ENCODE measurements at regions not wholly inside any gene's neighbourhood (a gene's known extent, or its start where the extent isn't known, plus 50 kb on each side); places are given as distances from the start of the nearest gene placed in this dataset.
A peak's percentile ranks its signal among the peaks of the same experiment; 100 is the strongest.
"Not testable (repeated sequence)": the region's sequence is repeated elsewhere in the genome, so short reads cannot be mapped to it uniquely, and the experiment has no call there.

DNA sequence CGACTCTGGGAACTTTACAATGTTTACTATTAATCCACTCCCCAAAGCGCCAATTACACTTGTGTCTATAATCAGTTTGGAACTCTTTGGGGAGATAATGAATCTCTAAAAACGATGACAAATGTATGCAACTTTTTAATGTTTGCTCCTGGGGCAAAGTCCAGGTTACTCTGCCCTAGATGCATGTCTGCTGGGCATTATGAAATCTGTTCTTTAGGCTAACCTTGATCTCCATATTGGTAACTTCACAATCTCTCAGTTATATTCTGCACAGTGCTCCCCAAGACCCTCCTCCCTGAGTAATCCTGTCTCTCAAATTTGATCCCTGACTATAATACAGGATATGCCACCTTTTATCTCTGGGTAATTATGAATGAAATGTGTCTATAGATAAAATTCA is 152.2 kb upstream of the TRPM3 start:
- no peak for DNase-seq (ENCODE audit: low read depth)

- no peak for DNase-seq (ENCODE audit: low read depth)
These were observed 150.2 kb upstream of the TRPM3 start for GRCh38 chr9:71271602-71272001.

- no peak for DNase-seq (ENCODE audit: low read depth)
These were observed 149.1 kb upstream of the TRPM3 start for GRCh38 chr9:71270554-71270953.

- no peak for DNase-seq (ENCODE audit: low read depth)
These were observed 148.4 kb upstream of the TRPM3 start for GRCh38 chr9:71269859-71270258.

DNA sequence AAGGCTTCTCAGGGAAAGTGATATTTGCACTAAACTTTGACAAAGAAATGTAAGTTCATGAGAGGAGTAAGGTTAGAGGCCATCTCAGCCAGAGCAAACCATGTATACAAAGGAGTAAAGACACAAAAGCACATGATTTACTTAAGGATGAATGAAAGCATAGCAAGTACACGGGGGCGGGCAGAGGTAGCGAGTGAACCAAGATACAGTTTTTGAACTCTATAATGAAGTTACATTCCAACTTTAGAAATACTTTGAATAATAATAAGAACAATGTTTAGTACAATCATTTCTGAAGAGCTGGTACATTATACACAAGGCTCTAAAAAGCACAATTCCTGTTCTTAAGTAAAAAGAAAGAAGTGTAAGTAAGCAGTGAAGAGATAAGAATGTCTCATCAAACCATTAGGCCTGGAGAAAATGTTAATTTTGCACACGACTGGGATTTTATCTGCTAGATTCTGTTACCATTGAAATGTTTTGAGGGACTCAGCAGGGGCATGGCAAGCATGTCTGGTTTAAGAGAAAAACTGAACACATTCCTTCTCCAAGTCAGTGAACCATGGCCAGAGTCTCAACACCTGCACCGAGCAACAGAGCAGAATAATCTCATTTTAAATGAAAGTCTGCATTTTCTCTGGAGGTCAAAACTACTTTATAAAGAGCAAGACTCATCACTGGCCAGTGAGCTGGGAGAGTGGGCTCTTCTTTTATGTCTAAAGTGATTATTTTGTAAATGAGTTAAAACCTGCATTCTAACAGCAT is 147.6 kb upstream of the TRPM3 start:
- DNase-seq (ENCODE audit: low read depth), result no peak

GRCh38 chr9:71263451-71263850 is 142.0 kb upstream of the TRPM3 start:
- no peak for DNase-seq (ENCODE audit: low read depth)

DNA sequence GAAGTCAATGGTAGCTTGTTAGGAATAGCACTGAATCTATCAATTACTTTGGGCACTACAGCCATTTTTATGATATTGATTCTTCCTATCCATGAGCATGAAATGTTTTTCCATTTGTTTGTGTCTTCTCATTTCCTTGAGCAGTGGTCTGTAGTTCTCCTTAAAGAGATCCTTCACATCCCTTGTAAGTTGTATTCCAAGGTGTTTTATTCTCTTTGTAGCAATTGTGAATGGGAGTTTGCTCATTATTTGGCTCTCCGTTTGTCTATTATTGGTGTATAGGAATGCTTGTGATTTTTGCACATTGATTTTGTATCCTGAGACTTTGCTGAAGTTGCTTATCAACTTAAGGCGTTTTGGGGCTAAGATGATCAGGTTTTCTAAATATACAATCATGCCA is 139.0 kb upstream of the TRPM3 start:
- not testable (repeated sequence) for DNase-seq (ENCODE audit: low read depth)

DNA sequence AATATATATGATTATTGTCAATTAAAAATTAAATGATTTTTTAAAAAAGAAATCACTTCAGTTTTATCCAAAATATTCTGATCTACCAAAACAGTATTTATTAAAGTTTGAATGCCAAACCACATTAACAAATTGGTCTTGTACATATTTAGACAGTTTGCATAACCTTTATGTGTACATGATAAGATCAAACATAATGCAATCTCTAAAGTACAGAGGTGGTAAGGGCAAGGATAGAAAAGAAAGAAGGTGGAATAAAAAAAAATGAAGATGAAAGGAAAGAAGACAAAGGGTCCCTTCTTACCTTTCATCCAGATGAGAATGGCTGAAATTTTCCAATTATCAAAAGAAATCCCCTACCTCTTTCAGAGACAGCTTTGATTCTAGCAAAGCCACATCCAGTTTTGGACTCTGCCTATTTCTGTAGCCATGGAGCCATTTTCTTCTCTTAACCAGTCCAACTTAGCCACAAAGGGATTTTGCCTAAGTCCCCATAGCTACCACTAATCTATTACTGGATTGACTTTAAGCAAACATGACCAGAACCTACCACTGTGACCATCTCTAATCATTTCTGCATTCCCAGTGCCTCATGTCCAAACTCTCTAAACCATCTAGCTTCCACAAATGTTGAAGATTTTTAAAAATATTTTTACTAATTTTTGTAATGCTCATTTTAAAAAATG is 133.3 kb upstream of the TRPM3 start:
- DNase-seq (ENCODE audit: low read depth), result no peak

DNA sequence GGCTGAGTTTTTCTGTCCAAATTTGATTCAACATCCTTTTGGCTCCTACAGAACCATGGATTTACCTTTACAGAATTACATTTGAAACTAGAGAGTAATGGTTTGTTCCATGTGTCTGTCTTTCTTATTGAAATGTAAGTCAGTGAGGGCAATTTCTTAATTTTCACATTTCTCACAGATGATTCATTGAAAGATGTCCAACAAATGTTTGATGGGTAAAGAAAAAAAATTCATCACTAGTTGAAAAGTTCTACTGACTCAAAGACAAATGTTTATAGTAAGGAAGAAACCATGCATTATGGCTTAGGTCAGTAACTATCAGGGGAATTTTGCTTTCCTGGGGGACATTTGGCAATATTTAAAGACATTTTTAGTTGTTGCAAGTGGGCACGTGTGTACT is 131.6 kb upstream of the TRPM3 start:
- DNase-seq (ENCODE audit: low read depth), result peak; percentile 57

DNA sequence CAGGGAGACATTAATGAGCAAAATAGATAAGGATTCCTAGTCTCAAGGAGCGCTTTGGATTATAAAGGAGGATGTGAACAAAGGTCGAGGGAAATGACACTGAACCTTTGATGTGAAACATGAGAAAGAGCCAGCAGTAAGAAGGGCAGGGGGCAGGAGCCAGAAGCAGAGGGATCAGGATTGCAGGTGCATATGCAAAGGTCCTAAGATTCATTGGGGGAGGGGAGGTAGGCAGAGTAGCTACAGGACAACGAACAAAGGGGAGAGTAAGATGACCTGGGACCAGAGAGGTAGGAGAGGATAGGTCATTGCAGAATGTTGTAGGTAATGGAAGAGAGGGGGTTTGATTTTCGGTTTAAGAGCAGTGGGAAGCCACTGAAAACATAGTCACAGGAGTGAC is 129.2 kb upstream of the TRPM3 start:
- no peak for DNase-seq (ENCODE audit: low read depth)

DNA sequence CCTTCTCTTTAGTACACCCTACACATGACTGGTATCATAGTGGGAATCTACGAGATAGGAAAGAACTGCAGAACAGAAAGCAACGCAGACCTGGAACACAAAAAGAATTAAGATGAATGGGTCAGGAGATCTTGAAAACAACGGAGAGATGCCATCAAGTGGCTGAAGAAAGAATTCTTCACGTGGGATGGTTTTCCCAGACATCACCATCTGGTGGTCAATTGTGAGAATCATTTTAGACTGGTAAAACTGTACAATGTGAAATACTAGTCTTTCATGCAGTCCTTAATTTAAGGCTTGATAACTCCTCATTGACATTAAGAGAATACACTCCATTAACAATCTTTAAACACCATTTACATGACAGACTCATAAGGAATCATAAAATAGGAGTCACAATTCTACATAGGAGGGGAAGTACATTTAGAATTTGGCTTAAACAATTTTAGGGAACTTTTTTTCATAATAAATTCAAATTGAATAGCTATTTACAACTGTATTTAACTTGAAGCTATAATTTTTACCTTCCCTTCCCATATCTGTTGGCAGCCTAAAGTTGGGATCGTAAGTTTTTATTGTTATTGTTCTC is 128.4 kb upstream of the TRPM3 start:
- DNase-seq (ENCODE audit: low read depth), result peak; percentile 78

DNA sequence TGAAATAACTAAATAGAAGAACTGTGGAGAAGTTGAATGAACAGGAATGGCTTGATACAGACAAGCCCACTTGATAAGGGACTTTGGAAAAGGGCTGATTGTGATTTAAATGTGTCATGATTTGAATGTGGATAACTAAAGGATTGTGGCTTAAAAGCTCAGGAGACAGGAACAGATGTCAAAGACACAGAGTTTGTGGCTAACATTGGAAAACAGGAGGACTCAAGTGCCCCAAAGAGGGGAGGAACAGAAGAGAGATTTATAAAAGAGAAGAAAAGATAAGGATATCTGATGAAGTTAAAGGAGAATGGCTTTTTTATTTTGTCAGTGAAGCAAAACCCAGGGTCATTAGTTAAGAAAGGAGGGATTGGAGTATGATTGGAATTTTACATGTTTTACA is 124.2 kb upstream of the TRPM3 start:
- no peak for DNase-seq (ENCODE audit: low read depth)

GRCh38 chr9:71243951-71244350 is 122.5 kb upstream of the TRPM3 start:
- no peak for DNase-seq (ENCODE audit: low read depth)

GRCh38 chr9:71242081-71242480 is 120.7 kb upstream of the TRPM3 start:
- DNase-seq (ENCODE audit: low read depth), result no peak

DNA sequence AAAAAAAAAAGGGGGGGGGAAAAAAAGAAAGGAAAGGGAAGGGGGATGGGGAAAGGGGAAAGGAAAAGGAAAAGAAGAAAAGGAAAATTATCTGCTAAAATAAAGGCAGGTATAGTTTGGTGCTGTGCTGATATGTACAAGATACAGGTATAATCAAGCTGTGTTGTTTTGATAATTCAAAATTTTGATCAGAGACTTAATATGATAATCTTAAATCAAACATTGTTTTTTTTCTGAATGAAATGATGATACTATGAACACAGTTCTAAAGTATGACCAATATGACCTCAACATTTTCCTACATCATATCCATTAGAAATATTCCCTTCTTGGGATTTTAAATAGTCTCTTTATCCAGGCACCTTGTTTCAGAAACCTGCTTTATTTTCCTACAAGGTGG is 115.6 kb upstream of the TRPM3 start:
- DNase-seq (ENCODE audit: low read depth), result no peak

DNA sequence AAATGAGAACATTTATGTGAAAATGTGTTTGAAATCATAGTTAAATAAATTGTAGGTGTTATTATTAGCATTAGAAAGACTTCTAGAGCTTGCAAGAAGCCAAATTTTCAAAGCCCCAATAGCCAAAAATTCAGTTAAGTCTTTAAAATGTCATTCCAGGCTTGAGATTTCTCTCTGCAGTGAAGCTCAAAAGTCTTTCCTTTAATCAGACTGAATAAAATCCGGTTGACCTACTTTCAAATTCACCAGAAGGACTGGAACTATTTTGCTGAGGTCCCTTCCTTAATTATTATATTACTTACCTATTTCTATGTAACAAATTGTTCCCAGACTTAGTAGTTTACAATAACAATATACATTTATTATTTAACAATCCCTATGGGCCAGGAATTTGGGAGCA is 112.2 kb upstream of the TRPM3 start:
- no peak for DNase-seq (ENCODE audit: low read depth)

DNA sequence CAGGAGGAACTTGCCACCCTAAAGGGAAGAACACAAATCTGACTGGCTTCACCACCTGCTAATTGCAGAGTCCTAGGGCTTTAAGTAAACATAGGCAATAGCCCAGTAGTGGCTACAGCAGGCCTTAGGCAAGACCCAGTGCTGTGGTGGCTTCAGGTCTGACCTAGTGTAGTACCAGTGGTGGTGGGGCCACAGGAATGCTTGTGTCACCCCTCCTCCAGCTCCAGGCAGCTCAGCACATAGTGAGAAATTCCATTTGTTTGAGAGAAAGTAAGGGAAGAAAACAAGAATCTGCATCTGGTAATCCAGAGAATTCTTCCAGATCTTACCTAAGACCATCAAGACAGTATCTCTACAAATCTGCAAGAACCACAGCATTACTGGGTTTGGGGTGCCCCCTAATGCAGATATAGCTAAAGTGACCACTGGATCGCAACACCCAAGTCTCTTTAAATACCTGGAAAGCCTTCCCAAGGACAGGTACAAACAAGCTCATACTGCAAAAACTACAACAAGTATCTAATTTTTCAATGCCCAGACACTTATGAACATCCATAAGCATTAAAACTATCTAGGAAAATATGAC is 102.6 kb upstream of the TRPM3 start:
- DNase-seq (ENCODE audit: low read depth), result peak; percentile 27

- no peak for DNase-seq (ENCODE audit: low read depth)
These were observed 97.4 kb upstream of the TRPM3 start for GRCh38 chr9:71218774-71219173.

- no peak for DNase-seq (ENCODE audit: low read depth)
These were observed 92.2 kb upstream of the TRPM3 start for GRCh38 chr9:71213633-71214032.

- no peak for DNase-seq (ENCODE audit: low read depth)
These were observed 88.9 kb upstream of the TRPM3 start for GRCh38 chr9:71210326-71210725.

DNA sequence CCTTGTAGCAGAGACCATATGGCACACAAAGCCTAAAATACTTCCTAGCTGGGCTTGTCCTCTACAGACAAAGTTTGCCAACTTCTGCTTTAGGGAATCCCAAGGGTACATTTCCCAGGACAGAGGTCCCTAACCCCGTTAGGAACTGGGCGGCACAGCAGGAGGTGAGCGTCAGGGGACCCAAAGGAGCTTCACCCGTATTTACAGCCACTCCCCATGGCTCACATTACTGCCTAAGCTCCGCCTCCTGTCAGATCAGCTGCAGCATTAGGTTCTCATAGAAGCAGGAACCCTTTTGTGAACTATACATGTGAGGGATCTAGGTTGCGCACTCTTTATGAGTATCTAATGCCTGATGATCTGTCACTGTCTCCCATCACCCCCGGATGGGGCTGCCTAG is 88.5 kb upstream of the TRPM3 start:
- DNase-seq (ENCODE audit: low read depth), result no peak

GRCh38 chr9:71202931-71203330 is 81.5 kb upstream of the TRPM3 start:
- no peak for DNase-seq (ENCODE audit: low read depth)

- no peak for DNase-seq (ENCODE audit: low read depth)
These were observed 70.3 kb upstream of the TRPM3 start for GRCh38 chr9:71191708-71192107.

Data from EH (cell line).